HG03442 (cell line): ENCODE measurements at regions not wholly inside any gene's neighbourhood (a gene's known extent, or its start where the extent isn't known, plus 50 kb on each side); places are given as distances from the start of the nearest gene placed in this dataset.
"Not testable (repeated sequence)": the region's sequence is repeated elsewhere in the genome, so short reads cannot be mapped to it uniquely, and the experiment has no call there.

Experiments used
- ATAC-seq: cut with Tn5 transposase; IDR thresholded peaks from one replicate; pipeline ENCODE4 v1.9.1; 2021; ENCODE audit warnings: mild to moderate bottlenecking, moderate library complexity; ENCODE audit not compliant: unreplicated experiment

DNA sequence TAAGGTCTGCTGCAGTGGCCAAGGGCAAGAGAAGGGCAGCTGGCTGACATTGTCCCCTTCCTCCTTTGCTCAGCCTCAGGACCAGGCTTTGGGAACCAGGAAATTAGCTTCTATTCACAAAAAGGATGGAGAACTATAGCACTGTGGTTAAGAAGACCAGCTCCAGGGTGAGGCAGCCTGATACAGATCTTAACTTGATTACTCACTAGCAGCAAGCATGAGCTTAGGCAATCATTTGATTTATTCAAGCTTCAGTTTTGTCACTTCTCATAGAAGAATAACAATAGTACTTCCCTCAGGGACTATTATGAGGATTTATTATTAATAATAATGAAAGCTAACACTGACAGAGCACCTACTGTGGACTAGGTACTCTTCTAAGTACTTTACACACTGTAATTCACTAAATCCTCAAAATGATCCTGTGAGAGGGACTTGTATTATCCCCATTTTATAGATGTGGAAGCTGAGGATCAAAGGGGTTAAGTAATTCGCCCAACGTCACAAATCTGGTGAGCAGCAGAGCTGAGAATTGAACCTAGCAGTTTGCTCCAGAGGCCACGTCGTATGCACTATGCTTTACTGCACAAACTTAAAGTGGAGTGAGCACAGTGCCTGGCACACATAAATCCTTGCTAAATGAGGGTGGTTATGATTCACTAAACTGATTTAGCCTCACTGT, 130.4 kb upstream of the PAK3 start:
- ATAC-seq, result no peak

DNA sequence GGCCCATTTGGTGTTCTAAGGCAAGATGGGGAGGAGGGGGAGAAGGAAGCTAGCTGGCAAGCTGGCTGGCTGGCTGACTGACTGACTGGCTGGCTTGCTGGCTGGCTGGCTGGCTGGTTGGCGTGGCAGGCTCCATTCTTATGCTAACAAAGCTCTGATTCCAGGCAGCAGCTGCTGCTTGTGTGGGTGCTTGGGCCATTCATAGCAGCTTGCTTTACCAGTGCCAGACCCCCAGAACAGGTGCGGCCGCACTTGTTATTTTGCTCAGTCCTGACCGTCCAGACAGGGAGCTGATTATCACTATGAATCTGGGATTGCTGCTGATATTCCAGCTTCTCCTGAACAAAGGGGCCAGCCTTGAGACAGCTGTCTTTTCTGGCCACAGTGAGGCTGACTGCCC, 131.2 kb upstream of the PAK3 start:
- no peak for ATAC-seq

DNA sequence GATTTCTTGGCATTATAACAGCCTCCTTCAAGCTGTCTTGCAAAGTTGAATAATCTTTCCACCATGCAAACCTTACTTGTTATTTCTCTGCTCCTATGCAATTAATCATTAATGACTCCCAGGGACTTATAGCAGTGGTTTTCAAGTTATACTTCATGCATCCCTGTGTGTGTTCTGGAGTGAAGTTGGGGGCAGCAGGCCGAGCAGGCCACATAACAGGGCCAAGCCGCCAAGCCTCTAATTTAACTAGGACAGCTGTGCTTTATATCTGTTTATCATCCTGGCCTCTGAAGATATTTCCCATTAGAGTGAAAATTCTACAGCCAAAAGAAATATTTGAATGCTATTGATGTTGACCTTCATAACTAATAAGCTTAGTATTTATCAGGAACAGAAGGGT, 133.5 kb upstream of the PAK3 start:
- ATAC-seq, result no peak

DNA sequence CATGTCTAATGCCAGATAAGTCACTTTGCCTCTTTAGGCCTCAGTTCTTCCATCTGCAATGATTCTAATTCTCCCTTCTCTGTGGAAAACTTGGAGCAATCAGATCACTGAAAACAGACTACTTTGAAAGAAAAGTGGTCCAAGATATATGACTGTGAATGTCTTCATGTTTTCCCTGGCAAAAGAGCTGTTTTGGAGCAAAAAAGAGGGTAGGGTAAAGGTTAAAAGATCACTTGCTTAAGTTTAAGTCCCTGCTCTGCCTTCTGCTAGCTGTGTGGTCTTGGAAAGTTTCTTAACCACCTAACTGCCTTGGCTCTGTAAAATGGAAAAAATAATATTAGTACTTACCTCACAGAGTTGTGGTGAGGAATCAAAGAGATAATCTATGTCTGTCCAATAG, 140.3 kb upstream of the PAK3 start:
- no peak for ATAC-seq

DNA sequence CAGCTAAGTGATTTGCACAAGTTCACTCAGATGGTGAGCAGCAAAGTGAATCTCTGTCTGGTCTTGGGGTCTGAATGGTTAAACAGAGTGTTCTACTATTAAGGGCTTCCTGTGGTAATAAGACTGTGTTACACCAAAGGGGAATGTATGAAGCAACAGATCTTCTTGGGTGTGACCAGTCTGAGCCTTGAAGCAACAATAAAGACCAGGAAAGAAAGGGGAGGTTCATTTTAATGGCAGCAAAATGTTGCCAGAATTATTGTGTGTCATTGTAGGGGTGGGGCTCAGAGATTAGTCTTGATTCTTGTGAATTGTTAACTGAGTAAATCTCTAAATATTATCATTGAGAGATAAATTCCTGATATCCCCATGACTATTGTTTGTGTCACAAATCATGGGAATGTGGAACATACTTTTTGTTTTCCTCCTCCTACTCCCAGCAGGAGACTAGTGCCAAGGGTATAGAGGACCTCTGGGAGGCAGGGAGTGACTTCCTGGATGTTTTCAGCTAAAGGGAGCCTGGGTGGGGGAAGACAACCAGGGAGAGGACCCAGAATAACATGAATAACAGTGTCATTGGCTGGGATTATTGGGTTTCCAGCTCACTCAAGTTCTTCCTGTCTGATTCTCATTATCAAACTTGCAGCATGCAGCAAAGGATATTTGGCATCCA, 141.4 kb upstream of the PAK3 start:
- no peak for ATAC-seq

DNA sequence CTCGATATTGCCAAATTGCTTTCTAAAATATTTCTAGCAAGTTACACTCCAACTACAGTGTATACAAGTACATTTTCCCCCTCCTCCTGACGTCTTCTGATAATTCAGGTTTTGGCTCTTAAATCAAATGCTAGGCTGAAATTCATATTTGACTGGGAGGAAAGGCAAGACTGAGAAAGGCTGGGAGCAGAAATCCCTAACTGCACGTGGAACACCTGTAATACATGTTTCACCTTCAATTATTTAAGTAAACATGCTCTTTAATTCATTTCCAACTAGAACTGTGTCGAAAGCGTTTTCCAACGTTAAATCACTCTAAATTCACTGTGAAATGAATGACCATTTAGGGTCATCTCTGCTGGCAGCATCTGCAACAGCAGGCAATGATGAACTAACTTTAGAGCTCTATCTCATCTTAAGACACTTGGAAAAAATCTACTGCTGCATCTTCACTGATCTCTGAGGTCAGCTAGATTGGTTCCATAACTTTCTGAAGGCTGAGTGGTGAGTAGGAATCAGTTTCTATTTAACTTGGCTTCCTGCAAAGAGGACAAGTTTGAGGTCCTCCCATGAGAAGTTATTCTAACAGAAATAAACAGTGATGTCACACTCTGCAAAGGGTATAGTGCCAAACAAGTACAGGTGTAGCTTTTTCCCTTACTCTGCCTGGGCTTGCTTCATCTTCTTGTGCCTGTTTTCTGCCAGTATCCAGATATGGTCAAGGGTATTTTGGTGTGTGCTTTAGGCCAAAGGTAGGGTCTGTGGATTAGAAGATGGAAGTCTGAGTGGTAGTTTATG, 144.3 kb upstream of the PAK3 start:
- ATAC-seq, result no peak

DNA sequence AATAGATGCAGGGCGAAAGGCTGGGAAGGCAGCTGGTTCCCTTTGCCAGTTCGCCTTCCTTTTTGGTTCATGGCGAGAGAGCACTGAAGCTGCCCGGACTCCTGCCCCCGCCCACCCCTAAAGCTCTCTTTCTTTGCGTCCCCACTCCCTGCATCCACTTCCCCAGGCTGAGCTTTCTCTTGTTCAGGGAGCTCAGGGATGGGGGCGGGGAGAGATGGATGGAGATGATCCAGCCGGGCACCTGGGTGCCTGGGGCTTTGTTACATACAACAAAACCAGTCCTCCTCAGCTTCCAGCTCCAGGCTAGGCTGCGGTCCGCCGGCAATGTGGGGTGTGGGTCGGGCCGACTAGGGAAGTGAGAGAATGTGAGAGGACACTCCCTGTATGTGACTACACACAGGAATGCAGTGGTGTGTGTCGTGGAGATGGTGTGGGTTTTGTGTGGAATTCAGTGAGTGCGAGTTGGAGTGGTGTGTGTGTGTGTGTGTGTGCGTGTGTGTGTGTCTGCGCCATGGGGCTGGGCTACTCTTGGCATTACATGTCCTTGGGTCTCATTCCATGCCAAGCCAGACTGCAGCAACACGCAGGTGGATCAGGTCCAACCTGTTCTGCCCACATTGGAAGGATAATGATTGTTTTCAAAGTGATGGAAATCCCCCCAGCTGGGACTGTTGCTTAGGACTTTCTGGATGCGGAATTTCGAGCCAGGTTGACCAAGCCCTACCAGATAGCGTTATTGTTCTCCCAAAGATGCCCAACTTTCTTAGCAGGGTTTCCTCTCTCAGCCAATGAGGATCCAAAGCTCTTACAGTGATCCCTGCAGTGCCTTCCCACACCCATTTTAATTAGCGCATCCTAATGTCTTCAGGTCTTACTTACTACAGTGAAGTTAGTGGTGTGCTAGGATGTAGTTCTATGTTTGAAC, 149.4 kb upstream of the CHRDL1 start:
- no peak for ATAC-seq

DNA sequence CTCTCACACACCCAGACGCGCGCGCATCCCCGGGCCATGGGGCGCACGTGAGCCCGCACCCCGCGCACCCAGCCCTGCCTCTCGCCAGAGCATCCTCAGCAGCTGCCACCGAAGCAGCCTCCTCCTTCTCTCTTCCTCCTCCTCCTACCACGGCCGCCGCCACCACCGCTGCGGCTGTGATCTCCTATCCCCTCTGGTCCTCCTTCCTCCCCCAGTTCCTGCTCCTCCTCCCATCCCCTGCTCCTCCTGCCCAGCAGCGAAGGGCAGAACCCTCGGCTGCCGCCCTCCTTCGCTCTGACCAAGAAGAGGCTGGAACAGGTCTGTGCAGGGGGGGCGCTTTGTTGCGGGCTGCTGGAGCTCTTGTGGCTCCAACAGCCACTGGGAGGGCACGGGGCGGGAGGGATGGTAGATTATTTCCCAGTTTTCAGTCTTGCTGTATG, 148.7 kb upstream of the CHRDL1 start:
- no peak for ATAC-seq

DNA sequence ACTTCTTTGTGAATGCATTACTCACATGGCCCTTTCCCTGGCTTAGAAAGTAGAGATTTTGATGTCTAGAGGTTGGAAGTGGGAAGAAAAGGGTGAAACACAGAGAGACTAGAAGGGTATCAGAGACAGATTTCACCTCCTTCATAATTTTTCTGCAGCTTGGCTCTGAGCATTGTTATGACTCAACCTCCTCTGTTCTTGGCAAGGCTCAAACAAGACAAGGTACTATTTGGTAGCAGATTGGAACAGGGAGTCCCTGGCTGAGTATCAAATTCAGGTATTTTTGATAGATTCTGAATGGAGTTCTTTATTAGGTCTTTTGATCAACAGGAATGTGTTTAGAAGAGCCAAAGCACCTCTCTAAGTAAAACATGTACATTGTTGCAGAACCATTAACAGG, 146.3 kb upstream of the CHRDL1 start:
- no peak for ATAC-seq

DNA sequence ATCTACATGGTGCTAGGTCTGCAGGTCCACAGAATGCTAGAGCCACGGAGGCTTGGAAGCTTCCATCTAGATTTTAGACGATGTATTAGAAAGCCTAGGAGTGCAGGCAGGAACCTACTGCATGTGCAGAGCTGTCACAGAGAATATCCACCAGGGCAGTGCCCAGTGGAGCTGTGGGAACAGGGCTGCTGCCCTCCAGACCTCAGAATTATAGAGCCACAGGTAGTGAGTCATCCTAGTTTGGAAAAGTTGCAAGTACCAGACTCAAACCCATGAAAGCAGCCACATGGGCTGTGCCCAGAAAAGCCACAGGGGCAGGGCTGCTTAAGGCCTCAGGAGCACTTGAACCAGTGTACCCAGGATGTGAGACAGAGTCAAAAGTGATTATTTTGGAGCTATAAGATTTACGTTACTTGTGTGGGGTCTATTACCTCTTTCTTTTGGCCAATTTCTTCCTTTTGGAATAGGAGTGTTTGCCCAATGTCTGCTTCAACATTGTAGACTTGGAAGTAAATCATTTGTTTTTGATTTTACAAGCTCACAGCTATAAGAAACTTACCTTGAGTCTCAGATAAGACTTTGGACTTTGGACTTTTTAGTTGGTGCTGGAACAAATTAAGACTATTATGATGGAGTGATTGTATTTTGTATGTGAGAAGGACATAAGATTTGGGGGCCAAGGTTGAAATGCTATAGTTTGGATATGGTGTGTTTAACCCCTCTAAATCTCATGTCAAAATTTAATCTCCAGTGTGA, 143.5 kb upstream of the CHRDL1 start:
- no peak for ATAC-seq

DNA sequence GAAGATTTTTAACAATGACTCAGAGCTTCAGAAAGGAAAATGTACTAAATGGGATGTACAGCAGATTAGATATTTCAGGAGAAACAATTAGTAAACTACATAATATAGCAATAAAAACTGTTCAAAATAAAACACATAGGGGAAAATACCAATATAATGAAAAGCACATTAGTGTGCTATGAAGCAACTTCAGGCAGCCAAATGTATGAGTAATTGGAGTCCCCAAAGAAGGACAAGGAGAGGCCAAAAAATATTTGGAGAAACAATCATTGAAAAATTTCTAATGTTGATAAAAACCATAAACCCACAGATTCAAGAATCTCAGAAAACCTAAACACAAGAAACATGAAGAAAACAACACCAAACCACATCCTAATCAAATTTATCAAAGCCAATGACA, 129.3 kb upstream of the CHRDL1 start:
- ATAC-seq, result no peak

DNA sequence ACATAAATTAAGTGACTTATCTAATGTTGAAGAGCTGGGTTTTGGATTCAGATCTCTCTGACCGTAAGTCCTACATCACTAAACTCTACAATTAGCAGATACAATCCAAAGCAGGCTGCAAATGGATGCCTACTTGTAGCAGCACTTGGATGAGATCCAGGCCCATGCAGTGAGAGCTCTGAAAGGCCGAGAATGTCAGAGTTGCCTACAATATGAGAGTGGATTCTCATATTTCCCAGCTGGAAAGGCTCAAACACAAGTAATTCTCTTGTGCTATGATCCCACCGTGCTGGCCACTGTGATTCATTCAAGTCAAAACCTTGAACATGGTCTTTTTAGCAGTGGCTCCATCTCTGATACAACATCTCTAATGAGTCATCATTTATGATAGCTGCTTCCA, 125.4 kb upstream of the CHRDL1 start:
- no peak for ATAC-seq

DNA sequence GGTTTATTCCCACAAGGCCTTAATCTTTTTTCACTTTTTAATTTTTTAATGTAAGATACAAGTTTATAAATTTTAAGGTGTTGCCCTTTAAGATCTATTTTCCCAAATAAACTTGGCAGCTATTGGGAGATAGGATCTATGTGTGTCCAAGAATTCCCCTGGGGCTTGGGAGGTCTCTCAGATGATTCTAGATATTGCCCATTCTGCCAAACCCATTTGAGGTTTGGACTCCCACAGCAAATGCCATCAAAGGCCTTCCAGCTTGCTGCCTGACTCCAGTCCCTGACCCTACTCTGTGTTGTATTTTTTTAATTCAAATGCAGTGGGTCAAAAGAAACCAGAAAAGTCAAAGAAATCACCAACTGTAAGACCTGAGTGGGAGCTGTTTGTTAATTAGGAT, 120.0 kb upstream of the CHRDL1 start:
- no peak for ATAC-seq

DNA sequence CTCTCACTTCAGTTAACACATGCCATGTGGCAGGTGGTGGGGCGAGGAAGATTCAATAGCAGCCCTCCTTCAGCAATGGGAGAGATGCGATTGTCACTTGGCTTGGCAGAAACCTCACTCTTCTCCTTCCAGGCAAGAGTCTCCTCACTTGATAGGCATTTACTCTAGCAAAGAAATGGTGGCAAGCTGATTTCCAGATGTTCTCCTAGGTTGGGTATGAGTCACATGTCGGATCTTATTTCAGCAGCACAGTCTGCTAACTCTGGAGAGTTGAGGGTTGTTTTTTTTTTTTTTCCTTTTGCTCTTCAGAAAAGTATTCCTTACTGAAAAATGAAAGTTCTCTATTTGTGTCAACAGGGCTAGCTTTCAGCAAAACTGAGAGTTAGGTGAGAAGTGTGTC, 119.5 kb upstream of the CHRDL1 start:
- no peak for ATAC-seq

DNA sequence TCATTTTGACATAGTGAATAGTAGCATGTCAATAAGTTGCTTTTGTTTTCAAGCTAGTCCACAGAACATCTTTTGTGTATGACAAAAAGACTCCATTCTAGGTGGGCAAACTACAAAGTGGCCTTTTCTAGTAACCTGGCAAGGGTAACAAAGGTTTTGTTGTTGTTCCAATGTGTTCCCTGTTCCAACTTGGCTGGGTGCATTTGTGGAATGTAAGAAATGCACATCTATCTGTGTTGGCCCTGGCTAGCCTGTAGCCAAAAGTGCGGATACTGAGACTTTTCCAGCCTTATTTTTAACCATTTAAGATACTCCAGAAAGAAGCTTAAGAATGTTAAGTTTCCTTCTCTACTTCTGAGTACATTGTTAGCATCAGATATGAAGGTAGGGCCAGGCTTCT, 118.7 kb upstream of the CHRDL1 start:
- ATAC-seq, result no peak

DNA sequence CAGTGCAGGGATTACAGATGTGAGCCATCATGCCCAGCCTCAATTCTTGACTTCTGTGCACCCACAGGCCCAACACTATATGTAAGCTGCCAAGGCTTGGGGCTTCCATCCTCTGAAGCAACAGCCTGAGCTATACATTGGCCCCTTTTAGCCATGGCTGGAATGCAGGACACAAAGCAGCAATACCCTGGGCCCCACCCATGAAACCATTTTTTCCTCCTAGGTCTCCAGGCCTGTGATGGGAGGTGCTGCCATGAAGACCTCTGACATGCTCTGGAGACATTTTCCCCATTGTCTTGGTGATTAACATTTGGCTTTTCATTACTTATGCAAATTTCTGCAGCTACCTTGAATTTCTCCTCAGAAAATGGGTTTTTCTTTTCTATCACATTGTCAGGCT, 109.1 kb upstream of the CHRDL1 start:
- not testable (repeated sequence) for ATAC-seq

DNA sequence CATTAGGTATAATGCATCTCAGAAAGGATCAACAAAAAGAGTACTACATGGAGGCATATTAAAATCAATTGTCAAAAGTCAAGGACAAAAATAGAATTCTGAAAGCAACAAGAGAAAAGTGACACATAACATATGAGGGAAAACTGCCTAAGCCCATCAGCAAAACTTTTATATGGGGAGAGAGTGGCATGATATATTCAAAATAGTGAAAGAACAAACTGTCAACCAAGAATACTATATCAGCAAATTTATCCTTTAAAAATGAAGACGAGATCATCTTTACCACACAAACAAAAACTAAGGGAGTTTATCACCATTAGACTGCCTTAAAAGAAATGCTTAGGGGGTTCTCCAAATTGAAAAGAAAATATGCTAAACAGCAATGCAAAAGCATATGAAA, 86.4 kb upstream of the CHRDL1 start:
- no peak for ATAC-seq

DNA sequence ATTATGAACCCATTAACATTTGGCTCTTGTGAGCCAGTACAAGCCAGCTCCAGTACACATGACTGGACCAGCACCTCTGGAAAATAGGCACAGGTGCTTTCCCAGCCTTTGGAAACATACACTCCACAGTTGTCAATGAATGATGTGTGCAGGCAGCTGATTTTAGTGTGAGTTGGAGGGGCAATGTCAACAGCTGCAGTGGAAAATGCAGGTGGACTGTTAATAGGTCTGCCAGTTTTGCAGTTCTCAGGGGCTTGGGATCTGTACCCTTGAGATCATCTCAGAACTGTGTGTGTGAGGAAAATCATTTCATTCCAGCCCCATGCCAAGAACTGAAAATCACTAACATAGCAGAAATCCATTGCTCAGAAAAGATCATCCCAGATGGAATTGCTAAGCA, 81.7 kb upstream of the CHRDL1 start:
- no peak for ATAC-seq

DNA sequence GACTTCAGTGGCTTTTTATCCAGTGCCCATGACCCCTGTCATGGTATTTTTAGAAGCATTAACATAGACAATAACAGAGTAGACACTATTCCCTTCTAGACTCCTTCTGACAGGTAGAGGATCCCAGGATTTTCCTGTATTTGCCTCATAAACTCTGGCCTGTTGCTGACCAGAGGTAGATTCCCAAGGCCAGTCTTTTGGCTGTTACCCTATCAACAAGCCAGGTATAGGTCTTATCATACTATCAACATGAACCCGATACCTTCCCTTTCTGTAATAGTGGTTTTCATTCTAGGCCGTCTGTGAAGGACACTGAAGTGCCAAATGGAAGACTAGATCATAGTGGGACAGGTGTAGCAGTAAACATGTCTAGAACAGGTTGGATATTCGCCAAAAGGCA, 76.2 kb upstream of the CHRDL1 start:
- ATAC-seq, result no peak

DNA sequence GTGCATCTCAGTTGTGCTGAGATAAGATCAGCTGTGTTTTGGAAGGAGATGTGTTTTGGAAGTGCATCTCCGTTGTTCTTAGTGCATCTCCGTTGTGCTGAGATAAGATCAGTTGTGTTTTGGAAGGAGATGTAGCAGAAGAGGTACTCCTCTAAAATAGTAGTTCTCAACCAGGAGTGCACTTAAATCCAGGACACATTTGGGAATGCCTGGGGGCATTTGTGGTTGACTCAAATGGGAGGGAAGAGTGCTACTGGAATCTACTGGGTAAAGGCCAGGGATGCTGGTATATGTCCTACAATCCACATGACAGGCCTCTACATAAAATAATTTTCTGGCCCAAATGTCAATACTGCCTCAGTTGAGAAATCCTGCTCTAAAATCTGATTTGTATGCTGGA, 70.8 kb upstream of the CHRDL1 start:
- no peak for ATAC-seq
